NB4 (cell line): ENCODE measurements at regions not wholly inside any gene's neighbourhood (a gene's known extent, or its start where the extent isn't known, plus 50 kb on each side); places are given as distances from the start of the nearest gene placed in this dataset.

Experiments
- DNase-seq: peaks from one replicate; pipeline ENCODE4 v3.0.0; 2010; ENCODE audit warnings: low read depth
- H3K4me3 ChIP-seq: one replicate; pipeline ENCODE4 v1.5.1; 2011; ENCODE audit warnings: mild to moderate bottlenecking, low read depth, low read length, moderate library complexity
- MYC ChIP-seq: IDR thresholded peaks from 2 replicates; pipeline ENCODE4 v1.6.1; 2011; ENCODE audit warnings: low read depth, low read length
- POLR2A ChIP-seq: IDR thresholded peaks from 2 replicates; pipeline ENCODE4 v1.6.1; 2011; ENCODE audit warnings: mild to moderate bottlenecking; ENCODE audit not compliant: insufficient read length; ENCODE audit errors: extremely low read depth
- TF ChIP-seq, protein P1 (sequence below): IDR thresholded peaks from one replicate; pipeline ENCODE4 v1.5.1; 2012; ENCODE audit warnings: low read depth, low read length
- TF ChIP-seq, protein P2 (sequence below): IDR thresholded peaks from 2 replicates; pipeline ENCODE4 v1.6.1; 2011; ENCODE audit warnings: low read depth, low read length

DNA sequence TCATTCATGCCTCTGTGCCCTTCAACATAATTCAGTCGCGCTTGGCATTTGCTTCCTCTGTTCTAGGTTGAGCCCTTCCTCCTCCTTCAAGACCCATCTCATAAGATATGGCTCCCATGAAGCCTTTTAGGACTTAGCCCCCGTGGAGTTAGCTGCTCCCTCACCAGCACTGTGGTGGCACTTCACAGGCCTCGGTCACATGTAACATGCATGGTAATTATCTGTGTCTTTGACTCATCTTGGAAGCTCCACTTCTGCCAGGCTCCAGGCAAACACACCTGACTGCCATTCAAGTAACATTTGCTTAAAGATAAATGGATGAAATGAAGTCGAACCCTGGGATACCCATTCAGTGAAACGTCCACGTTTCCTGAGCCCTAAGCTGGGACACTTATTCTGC lies 484.7 kb downstream of the EIPR1 start:
- no peak for DNase-seq
- no peak overlapping the region for H3K4me3 ChIP-seq
- TF ChIP-seq, protein P1, sequence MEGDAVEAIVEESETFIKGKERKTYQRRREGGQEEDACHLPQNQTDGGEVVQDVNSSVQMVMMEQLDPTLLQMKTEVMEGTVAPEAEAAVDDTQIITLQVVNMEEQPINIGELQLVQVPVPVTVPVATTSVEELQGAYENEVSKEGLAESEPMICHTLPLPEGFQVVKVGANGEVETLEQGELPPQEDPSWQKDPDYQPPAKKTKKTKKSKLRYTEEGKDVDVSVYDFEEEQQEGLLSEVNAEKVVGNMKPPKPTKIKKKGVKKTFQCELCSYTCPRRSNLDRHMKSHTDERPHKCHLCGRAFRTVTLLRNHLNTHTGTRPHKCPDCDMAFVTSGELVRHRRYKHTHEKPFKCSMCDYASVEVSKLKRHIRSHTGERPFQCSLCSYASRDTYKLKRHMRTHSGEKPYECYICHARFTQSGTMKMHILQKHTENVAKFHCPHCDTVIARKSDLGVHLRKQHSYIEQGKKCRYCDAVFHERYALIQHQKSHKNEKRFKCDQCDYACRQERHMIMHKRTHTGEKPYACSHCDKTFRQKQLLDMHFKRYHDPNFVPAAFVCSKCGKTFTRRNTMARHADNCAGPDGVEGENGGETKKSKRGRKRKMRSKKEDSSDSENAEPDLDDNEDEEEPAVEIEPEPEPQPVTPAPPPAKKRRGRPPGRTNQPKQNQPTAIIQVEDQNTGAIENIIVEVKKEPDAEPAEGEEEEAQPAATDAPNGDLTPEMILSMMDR = no peak
- TF ChIP-seq POLR2A = no peak
- no peak for TF ChIP-seq MYC

DNA sequence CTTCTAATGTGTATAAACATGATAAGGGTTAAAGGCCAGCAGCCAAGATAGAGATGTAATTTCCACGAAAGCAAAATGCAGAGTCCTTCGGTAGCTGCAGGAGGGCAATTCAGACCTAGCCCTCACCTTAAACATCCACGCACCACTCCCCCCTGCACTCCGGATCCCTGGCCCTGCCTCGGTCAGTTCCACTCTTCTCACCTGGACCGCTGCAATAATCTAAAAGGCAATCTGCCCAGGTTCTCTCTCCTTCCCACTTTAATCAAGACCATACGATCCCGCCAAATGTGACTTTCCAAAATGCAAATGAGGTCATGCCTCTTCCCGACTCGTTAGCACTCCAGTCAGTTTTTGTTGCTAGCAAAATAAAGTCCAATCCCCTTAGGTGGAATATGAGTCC lies 485.2 kb downstream of the EIPR1 start:
- TF ChIP-seq, protein P1 = no peak
- TF ChIP-seq POLR2A (no peak), MYC (no peak)
- TF ChIP-seq, protein P2, sequence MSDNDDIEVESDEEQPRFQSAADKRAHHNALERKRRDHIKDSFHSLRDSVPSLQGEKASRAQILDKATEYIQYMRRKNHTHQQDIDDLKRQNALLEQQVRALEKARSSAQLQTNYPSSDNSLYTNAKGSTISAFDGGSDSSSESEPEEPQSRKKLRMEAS = no peak
- H3K4me3 ChIP-seq = no peak overlapping the region

DNA sequence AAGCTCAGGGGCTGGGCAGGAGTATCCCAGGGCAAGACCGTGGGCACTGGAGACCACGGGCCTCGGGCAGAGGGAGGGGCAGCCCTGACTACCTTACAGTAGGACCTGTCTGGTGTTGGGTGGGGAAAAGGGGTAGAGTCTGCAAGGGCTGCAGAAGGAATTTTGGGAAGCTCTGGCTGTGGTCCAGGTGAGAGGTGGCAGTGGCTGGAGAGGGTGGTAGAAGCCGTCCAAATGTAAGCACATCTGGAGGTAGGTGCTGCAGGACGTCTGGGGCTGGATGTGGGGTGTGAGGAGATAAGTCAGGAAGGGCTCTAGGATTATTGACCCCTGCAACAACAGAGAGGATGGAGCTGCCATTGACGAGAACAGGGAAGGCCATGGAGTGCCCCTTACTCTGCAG lies 486.7 kb downstream of the EIPR1 start:
- no peak for DNase-seq
- TF ChIP-seq, protein P1 = no peak
- TF ChIP-seq MYC = no peak
- no peak overlapping the region for H3K4me3 ChIP-seq

More for the DNA sequence above, 485.2 kb downstream of the EIPR1 start:
- no peak for DNase-seq

DNA sequence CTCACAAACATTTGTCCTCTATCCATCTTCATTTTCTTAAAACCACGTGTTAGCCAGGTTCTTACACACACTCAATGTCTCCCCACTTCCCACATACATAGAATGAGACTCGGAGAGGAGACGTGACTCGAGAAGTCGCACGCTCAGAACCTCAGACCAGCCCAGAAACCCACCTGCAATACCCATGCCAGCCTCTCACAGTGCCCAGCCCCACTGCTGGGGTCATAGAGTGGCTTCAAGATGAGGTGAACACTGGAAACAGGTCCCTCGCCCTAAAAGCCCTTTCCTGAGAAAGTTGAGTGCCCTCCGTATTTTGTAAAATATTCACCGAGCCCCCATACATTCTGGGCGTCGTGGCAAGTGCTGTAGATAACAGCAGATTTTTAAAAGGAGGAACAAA lies 487.4 kb downstream of the EIPR1 start:
- DNase-seq = no peak
- no peak overlapping the region for H3K4me3 ChIP-seq
- TF ChIP-seq, protein P2 = no peak
- TF ChIP-seq POLR2A (no peak), MYC (no peak)
- TF ChIP-seq, protein P1 = no peak

DNA sequence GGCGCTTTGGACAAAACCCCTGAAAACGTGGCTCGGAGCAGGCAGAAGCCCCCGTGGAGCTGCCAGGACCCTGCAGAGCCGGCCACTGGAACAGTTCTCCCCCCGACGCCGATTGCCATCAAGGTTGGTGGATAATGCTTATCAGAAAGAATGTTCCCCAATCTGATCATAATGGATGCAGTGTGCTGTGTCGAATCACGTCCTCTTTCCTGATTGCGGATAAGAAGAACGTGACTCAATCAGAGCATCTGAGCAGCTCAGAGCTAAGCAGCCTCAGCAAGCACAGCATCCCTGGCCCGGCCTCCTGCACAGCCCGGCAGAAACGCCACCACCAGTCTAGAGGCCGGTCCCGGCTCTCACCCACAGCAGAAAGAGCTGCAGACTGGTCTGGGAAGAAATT lies 488.0 kb downstream of the EIPR1 start:
- H3K4me3 ChIP-seq = no peak overlapping the region
- DNase-seq = no peak
- TF ChIP-seq, protein P2 = no peak
- no peak for TF ChIP-seq MYC
- TF ChIP-seq POLR2A = no peak
- TF ChIP-seq, protein P1 = no peak

DNA sequence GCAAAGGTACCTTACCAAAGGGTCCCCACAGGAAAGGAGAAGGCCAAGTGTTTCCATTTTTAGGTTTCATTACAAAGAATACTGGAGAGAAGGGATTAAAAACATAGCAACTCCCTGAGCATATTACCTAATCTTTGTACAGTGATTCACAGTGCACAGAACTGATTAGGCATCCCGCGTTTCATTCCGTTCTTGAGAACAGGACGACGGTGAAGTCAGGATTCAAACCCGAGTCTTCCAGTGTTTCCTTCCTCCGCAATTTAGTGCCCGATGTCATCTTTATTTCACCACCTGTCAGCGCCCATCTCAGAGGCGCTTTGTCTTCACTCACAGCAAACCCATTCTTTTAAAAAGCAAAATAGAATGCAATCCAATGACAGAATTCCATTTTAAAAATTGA lies 488.5 kb downstream of the EIPR1 start:
- TF ChIP-seq POLR2A (no peak), MYC (no peak)
- TF ChIP-seq, protein P1 = no peak
- TF ChIP-seq, protein P2 = no peak
- no peak for DNase-seq
- H3K4me3 ChIP-seq = no peak overlapping the region
